ENCODE measurements at regions not wholly inside any gene's neighbourhood (a gene's known extent, or its start where the extent isn't known, plus 50 kb on each side); places are given as distances from the start of the nearest gene placed in this dataset.

DNA sequence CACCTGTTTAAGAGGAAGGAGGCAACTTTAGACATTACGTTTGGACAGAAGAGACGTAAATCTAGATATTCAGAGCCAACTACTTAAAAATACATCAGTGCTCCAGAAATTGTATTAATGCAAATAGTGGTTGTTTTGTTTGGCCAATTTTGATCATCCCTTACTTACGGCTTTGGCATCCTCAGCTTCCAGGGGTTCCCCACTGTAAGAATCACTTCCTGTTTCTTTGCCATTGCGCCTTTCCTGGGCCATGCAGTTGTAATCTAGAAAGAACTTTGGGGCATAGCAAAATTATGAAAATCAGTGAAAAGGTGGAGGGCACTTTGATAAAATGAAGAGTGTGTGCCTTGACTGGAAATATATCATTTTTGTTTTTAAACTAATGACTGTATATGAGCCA is 537.2 kb upstream of the TLE4 start:
- BruUV-seq (replicated peaks): no TSS peak
- Histone ChIP-seq H3K79me2 (ENCODE audit: control insufficient read depth, insufficient read depth, low read length) (no peaks in the 10 kb centered on the region), H3K9me3 (replicated peaks; ENCODE audit: control insufficient read depth, insufficient read depth, low read length) (no peaks in the 10 kb centered on the region), H3K27ac (ENCODE audit: insufficient read depth, low read depth, low read length) (no peak overlapping the region), H3K9me1 (replicated peaks; ENCODE audit: control insufficient read depth, extremely low read depth, insufficient read depth, low read length) (no peaks in the 10 kb centered on the region), H3K4me3 (replicated peaks in 1 of 3; ENCODE audit: insufficient read depth in 1 of 3, low read depth in 1 of 3, low read length in 3 of 3) (no peak overlapping the region), H3K4me2 (ENCODE audit: insufficient read depth, low read length) (no peak overlapping the region), H3K9ac (replicated peaks; ENCODE audit: extremely low read depth, insufficient read depth, low read length) (no peak overlapping the region), H4K20me1 (replicated peaks; ENCODE audit: control insufficient read depth, extremely low read depth, insufficient read depth, low read length) (no peaks in the 10 kb centered on the region), H3K4me1 (ENCODE audit: control insufficient read depth, extremely low read depth, insufficient read depth, low read length) (no peaks in the 10 kb centered on the region), H3K27me3 (ENCODE audit: control insufficient read depth in 2 of 2, insufficient read depth in 2 of 2, low read length in 2 of 2) (no peaks in the 10 kb centered on the region), H2AFZ (ENCODE audit: low read depth, low read length) (no peak overlapping the region), H3K36me3 (ENCODE audit: control insufficient read depth in 2 of 2, extremely low read depth in 1 of 2, insufficient read depth in 2 of 2, low read length in 2 of 2) (no peaks in the 10 kb centered on the region)
- intact Hi-C loops (cut with micrococcal nuclease) (no loop called here), dilution Hi-C loops (cut with MboI; ENCODE audit: extremely low pct_ligation_motif_present, low sequenced_read_pairs) (no loop called here)
- TF ChIP-seq JUN (IDR thresholded peaks at IDR 0.05; ENCODE audit: borderline replicate concordance, insufficient read depth, insufficient read length, low read depth): no peak
- TF ChIP-seq EZH2 (IDR thresholded peaks at IDR 0.05; ENCODE audit: borderline replicate concordance, low read depth, low read length, severe bottlenecking): no peak
- TF ChIP-seq, protein P1, sequence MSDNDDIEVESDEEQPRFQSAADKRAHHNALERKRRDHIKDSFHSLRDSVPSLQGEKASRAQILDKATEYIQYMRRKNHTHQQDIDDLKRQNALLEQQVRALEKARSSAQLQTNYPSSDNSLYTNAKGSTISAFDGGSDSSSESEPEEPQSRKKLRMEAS (IDR thresholded peaks at IDR 0.05; ENCODE audit: insufficient read depth, insufficient read length): no peak
- TF ChIP-seq, protein P2, sequence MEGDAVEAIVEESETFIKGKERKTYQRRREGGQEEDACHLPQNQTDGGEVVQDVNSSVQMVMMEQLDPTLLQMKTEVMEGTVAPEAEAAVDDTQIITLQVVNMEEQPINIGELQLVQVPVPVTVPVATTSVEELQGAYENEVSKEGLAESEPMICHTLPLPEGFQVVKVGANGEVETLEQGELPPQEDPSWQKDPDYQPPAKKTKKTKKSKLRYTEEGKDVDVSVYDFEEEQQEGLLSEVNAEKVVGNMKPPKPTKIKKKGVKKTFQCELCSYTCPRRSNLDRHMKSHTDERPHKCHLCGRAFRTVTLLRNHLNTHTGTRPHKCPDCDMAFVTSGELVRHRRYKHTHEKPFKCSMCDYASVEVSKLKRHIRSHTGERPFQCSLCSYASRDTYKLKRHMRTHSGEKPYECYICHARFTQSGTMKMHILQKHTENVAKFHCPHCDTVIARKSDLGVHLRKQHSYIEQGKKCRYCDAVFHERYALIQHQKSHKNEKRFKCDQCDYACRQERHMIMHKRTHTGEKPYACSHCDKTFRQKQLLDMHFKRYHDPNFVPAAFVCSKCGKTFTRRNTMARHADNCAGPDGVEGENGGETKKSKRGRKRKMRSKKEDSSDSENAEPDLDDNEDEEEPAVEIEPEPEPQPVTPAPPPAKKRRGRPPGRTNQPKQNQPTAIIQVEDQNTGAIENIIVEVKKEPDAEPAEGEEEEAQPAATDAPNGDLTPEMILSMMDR (IDR thresholded peaks at IDR 0.05; ENCODE audit: extremely low read depth in 1 of 2, insufficient read depth in 1 of 2, low read depth in 1 of 2, low read length in 2 of 2): no peak
- no peak for TF ChIP-seq POLR2AphosphoS5 (IDR thresholded peaks at IDR 0.05; ENCODE audit: insufficient read depth, low read depth, low read length)
- TF ChIP-seq MYC (IDR thresholded peaks at IDR 0.05; ENCODE audit: low read depth, low read length): no peak
- TF ChIP-seq POLR2A (IDR thresholded peaks at IDR 0.05; ENCODE audit: low read depth, low read length): no peak
- TF ChIP-seq GATA2 (IDR thresholded peaks at IDR 0.05; ENCODE audit: insufficient read depth, insufficient read length, low read depth, low read length): no peak
- POLR2A ChIA-PET: no interaction called here
- no peak for FAIRE-seq
- DNase-seq (ENCODE audit: low read depth, low spot score): no peak
- CTCF ChIA-PET: interaction anchor here (1.5 kb wide), 1 partner anchor 12 kb away, joined by 3 read pairs; no protein-coding TSS in a partner anchor
